ENCODE measurements at regions not wholly inside any gene's neighbourhood (a gene's known extent, or its start where the extent isn't known, plus 50 kb on each side); places are given as distances from the start of the nearest gene placed in this dataset.

DNA sequence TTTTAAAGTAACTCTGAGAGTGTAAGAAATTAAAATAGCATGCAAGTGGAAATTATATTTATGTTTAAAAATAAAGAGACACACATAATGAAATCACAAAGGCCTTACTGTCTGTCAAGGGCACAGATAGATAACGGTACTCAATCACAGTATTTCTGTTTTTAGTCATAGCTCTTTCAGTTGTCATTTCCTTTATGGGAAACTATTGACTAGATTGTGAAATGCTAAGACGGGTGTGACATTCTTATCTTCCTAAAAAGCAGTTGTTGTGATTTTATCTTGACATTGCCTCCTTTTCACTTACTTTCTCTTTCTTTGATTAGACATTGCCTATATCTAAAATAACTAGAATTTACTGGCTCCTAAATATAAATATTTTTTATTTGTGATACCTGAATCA is 100.1 kb upstream of the PLSCR5 start:
- TF ChIP-seq, protein P1, sequence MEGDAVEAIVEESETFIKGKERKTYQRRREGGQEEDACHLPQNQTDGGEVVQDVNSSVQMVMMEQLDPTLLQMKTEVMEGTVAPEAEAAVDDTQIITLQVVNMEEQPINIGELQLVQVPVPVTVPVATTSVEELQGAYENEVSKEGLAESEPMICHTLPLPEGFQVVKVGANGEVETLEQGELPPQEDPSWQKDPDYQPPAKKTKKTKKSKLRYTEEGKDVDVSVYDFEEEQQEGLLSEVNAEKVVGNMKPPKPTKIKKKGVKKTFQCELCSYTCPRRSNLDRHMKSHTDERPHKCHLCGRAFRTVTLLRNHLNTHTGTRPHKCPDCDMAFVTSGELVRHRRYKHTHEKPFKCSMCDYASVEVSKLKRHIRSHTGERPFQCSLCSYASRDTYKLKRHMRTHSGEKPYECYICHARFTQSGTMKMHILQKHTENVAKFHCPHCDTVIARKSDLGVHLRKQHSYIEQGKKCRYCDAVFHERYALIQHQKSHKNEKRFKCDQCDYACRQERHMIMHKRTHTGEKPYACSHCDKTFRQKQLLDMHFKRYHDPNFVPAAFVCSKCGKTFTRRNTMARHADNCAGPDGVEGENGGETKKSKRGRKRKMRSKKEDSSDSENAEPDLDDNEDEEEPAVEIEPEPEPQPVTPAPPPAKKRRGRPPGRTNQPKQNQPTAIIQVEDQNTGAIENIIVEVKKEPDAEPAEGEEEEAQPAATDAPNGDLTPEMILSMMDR (IDR thresholded peaks at IDR 0.05): no peak
- no peak for TF ChIP-seq POLR2A (IDR thresholded peaks at IDR 0.05)

Measured in right lobe of liver (tissue), 4 donors.